ENCODE measurements at regions not wholly inside any gene's neighbourhood (a gene's known extent, or its start where the extent isn't known, plus 50 kb on each side); places are given as distances from the start of the nearest gene placed in this dataset.
A peak's percentile ranks its signal among the peaks of the same experiment; 100 is the strongest.

DNA sequence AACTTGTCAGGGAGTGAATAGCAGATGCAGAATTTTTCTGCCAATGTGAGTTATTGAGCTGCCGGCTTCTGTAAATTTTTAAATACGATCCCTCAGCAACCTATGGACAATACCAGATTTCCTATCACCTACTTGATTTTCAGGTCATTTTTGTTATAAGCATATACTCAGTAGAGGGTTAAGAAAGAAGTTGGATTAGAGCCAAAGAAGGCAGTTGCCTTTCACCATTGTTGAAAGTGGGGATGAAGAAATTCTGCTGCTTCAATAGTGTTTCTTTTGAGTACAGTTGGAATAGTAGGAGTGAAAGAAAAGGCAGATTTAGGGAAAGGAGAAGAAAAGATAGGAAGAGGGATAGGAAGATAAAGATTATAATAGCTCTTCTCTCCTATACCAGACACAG is 197.1 kb downstream of the ATP23 start:
- H3K4me3 ChIP-seq (ENCODE audit: low read depth, low read length) = no peak overlapping the region
- TF ChIP-seq, protein P1, sequence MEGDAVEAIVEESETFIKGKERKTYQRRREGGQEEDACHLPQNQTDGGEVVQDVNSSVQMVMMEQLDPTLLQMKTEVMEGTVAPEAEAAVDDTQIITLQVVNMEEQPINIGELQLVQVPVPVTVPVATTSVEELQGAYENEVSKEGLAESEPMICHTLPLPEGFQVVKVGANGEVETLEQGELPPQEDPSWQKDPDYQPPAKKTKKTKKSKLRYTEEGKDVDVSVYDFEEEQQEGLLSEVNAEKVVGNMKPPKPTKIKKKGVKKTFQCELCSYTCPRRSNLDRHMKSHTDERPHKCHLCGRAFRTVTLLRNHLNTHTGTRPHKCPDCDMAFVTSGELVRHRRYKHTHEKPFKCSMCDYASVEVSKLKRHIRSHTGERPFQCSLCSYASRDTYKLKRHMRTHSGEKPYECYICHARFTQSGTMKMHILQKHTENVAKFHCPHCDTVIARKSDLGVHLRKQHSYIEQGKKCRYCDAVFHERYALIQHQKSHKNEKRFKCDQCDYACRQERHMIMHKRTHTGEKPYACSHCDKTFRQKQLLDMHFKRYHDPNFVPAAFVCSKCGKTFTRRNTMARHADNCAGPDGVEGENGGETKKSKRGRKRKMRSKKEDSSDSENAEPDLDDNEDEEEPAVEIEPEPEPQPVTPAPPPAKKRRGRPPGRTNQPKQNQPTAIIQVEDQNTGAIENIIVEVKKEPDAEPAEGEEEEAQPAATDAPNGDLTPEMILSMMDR (IDR thresholded peaks at IDR 0.05; ENCODE audit: control insufficient read depth, extremely low read depth, insufficient read depth) = no peak
- no peak for DNase-seq (ENCODE audit: low read depth)

DNA sequence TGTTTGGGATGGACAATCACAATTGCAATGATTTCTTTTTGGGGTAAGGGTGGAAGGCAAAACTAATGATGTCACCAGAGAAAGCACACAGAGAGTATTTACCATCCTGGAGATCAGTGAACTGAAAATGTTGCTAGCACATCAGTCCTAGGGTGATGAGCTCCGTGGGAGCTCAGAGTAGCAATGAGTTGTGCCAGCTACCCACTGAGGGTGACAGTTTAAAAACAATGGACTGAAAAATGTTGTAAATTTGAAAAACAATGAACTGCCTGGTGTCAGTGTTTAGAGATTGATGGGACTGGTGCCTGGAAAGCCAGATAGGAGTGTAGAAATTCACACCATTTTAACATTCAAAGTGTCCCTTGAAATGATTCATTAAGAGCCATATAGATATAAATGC is 198.5 kb downstream of the ATP23 start:
- TF ChIP-seq, protein P1 (IDR thresholded peaks at IDR 0.05; ENCODE audit: control insufficient read depth, extremely low read depth, insufficient read depth) = no peak
- DNase-seq (ENCODE audit: low read depth) = no peak
- H3K4me3 ChIP-seq (ENCODE audit: low read depth, low read length) = no peak overlapping the region

DNA sequence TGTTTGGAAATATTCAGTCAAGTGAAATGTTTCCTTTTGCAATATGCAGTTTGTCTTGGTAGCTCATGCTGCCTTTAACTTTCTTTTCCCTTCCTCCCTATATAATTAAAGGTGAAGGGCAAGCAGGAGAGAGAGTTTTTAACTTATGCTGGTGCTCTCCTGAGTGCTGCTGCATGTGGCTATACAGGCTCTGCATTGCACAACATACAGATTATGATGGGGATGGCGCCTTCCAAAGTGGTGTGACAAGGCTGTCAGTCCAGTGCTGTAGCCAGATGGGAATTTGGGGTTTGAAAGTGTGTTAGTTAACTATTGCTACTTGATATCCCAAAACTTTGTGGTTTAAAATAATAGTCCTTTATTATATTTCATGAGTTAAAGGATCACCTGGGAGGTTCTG is 199.0 kb downstream of the ATP23 start:
- TF ChIP-seq, protein P1 (IDR thresholded peaks at IDR 0.05; ENCODE audit: control insufficient read depth, extremely low read depth, insufficient read depth) = no peak
- H3K4me3 ChIP-seq (ENCODE audit: low read depth, low read length) = no peak overlapping the region
- no peak for DNase-seq (ENCODE audit: low read depth)

DNA sequence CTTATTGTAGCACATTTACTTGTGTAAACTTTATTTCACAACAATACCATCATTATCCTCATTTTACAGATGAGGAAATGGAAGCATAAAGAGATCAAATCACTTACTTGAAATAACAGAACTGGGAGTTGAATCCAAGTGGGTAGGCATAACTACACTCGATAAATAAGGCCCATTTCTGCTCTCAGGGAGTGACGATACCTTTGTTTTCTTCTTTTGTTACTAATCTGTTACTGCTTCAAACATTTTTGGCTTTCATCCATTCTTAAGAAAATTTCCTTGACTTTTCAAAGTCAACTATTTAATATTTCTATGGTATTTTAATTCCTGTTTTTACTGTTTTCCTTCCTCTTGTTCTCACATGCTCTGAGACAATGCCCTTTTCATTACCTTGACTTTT is 201.6 kb downstream of the ATP23 start:
- H3K4me3 ChIP-seq (ENCODE audit: low read depth, low read length) = no peak overlapping the region
- TF ChIP-seq, protein P1 (IDR thresholded peaks at IDR 0.05; ENCODE audit: control insufficient read depth, extremely low read depth, insufficient read depth) = no peak
- DNase-seq (ENCODE audit: low read depth) = no peak

DNA sequence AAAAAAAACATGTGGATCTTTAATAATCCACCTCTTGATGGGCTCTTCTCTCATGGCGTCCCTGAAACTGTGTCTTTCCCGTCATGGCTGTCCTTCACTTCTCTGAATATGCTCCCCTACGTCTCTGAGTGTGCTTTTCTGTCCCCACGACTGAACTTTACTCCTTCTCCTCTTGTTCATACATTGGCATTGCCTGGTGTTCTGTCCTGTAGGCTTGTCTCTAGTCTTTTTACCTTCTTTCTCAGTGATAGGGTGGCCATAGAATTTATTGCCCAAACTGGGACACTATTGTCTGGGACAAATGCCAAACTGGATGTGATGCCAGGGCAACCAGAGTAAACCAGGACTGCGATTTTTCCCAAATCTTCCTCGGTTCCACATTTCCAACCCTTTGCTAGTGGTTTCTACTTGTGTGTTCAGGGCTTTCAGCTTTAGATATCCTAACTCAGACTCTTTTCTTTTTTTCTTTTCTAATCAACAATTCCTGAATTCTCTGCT is 202.2 kb downstream of the ATP23 start:
- TF ChIP-seq, protein P1 (IDR thresholded peaks at IDR 0.05; ENCODE audit: control insufficient read depth, extremely low read depth, insufficient read depth) = no peak
- no peak overlapping the region for H3K4me3 ChIP-seq (ENCODE audit: low read depth, low read length)
- DNase-seq (ENCODE audit: low read depth) = no peak

DNA sequence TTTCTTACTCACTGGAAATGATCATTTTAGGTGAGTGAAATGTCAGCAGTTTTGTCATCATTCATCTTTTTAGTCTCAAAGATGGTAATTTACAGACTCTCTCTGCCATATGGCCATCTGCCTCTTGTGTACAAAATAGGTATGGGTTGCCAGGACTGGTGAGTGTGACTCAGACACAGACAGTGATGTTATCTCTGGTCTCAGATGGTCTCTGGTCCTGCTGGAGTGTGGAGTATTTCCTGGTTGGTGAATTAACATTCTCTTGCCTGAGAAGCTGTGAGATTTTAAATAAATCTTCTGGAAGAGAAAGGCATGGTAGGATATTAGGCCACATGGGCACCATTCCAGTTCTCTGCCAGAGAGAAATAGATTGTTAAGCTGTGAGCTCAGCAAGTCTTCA is 207.0 kb downstream of the ATP23 start:
- TF ChIP-seq, protein P1 (IDR thresholded peaks at IDR 0.05; ENCODE audit: control insufficient read depth, extremely low read depth, insufficient read depth) = no peak
- DNase-seq (ENCODE audit: low read depth) = peak; percentile 78
- no peak overlapping the region for H3K4me3 ChIP-seq (ENCODE audit: low read depth, low read length)

DNA sequence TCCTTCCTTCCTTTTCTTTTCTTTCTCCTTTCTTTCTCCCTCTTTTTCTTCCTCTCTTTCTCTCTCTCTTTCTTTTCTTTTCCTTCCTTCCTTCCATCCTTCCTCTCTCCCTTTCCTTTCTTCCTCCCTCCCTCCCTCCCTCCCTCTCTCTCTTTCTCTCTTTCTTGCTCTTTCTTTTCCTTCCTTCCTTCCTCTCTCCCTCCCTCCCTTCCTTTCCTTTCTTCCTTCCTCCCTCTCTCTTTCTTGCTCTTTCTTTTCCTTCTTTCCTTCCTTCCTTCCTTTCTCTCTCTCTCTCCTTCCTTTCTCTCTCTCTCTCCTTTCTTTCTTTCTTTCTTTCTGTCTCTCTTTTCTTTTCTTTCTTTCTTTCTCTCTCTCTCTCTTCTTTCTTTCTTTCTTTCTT is 207.6 kb downstream of the ATP23 start:
- TF ChIP-seq, protein P1 (IDR thresholded peaks at IDR 0.05; ENCODE audit: control insufficient read depth, extremely low read depth, insufficient read depth) = no peak
- H3K4me3 ChIP-seq (ENCODE audit: low read depth, low read length) = no peak overlapping the region
- DNase-seq (ENCODE audit: low read depth) = no peak
